Hepatocyte (in vitro differentiated cells): ENCODE measurements at regions not wholly inside any gene's neighbourhood (a gene's known extent, or its start where the extent isn't known, plus 50 kb on each side); places are given as distances from the start of the nearest gene placed in this dataset.

Source experiments
- CTCF ChIP-seq: fragments of 200-600 bp; sonication (generic); IDR thresholded peaks from 2 replicates; pipeline ENCODE4 v1.5.1; 2016; ENCODE audit warnings: antibody characterized with exemption, mild to moderate bottlenecking; ENCODE audit not compliant: poor library complexity
- EZH2 ChIP-seq: fragments of 200-600 bp; sonication (generic); IDR thresholded peaks from 2 replicates; pipeline ENCODE4 v1.6.1; 2016; ENCODE audit warnings: antibody characterized with exemption, mild to moderate bottlenecking, borderline replicate concordance

GRCh38 chrX:91108761-91109160, 325.9 kb upstream of the PABPC5 start:
- no peak for TF ChIP-seq CTCF
- no peak for TF ChIP-seq EZH2
